CD4-positive, alpha-beta memory T cell (primary cell): ENCODE measurements at regions not wholly inside any gene's neighbourhood (a gene's known extent, or its start where the extent isn't known, plus 50 kb on each side); places are given as distances from the start of the nearest gene placed in this dataset.

Source experiments
- CTCF ChIA-PET: fragments of 350-600 bp; sonication (Branson Sonifier 250); formaldehyde crosslinking; loops from one replicate; lab custom pipeline; 2021; ENCODE audit warnings: inconsistent platforms; ENCODE audit not compliant: partially characterized antibody; lab: Charles Lee
- POLR2A ChIA-PET: fragments of 350-600 bp; sonication (Branson Sonifier 250); formaldehyde crosslinking; loops from one replicate; lab custom pipeline; 2021; ENCODE audit not compliant: partially characterized antibody; lab: Charles Lee
- DNase-seq, 5 donors: peaks; one replicate each; pipeline versions ENCODE4 v3.0.0 to v3.0.0-alpha.2; 2020 to 2022; ENCODE audit warnings: mixed read lengths in 1 of 5
- H3K27ac ChIP-seq: one replicate; pipeline ENCODE4 v1.7.0; 2013; ENCODE audit warnings: low read depth, low read length
- H3K27me3 ChIP-seq: 2 replicates; pipeline ENCODE4 v1.7.0; 2013; ENCODE audit warnings: mild to moderate bottlenecking, low read length, moderate library complexity; ENCODE audit not compliant: insufficient read depth
- H3K36me3 ChIP-seq: 2 replicates; pipeline ENCODE4 v1.7.0; 2013; ENCODE audit warnings: mild to moderate bottlenecking, low read length, moderate library complexity; ENCODE audit not compliant: insufficient read depth
- H3K4me1 ChIP-seq: 2 replicates; pipeline ENCODE4 v1.7.0; 2013; ENCODE audit warnings: mild to moderate bottlenecking, low read length, moderate library complexity; ENCODE audit not compliant: insufficient read depth
- H3K4me3 ChIP-seq, 2 donors: one replicate each; pipeline ENCODE4 v1.7.0; 2013; ENCODE audit warnings: low read length in 2 of 2, mild to moderate bottlenecking in 1 of 2
- H3K9me3 ChIP-seq, 2 donors: one replicate each; pipeline ENCODE4 v1.7.0; 2013; ENCODE audit warnings: low read length in 2 of 2, control low read depth in 1 of 2; ENCODE audit not compliant: control insufficient read depth in 1 of 2
- H3K27ac Mint-ChIP-seq, 7 donors: one replicate each; pipeline ENCODE4 v1.8.0; 2020 to 2021; ENCODE audit warnings: mixed read lengths in 7 of 7, mild to moderate bottlenecking in 6 of 7, inconsistent platforms in 3 of 7, moderate library complexity in 3 of 7
- H3K27me3 Mint-ChIP-seq, 2 donors: one replicate each; pipeline ENCODE4 v1.8.0; 2020 to 2021; ENCODE audit warnings: mixed read lengths in 2 of 2
- H3K36me3 Mint-ChIP-seq, 2 donors: one replicate each; pipeline ENCODE4 v1.8.0; 2020 to 2021; ENCODE audit warnings: mixed read lengths in 2 of 2, inconsistent platforms in 1 of 2, mild to moderate bottlenecking in 1 of 2
- H3K4me1 Mint-ChIP-seq, 4 donors: one replicate each; pipeline ENCODE4 v1.8.0; 2020 to 2021; ENCODE audit warnings: mixed read lengths in 4 of 4, mild to moderate bottlenecking in 1 of 4
- H3K4me3 Mint-ChIP-seq, 8 donors: one replicate each; pipeline ENCODE4 v1.8.0; 2020 to 2021; ENCODE audit warnings: mixed read lengths in 8 of 8, mild to moderate bottlenecking in 7 of 8, moderate library complexity in 6 of 8, inconsistent platforms in 3 of 8
- H3K9me3 Mint-ChIP-seq, 8 donors: one replicate each; pipeline ENCODE4 v1.8.0; 2020 to 2021; ENCODE audit warnings: mixed read lengths in 8 of 8, mild to moderate bottlenecking in 5 of 8, inconsistent platforms in 3 of 8, moderate library complexity in 1 of 8
- intact Hi-C: fragments of 100-400 bp; cut with micrococcal nuclease; formaldehyde crosslinking; loops from one replicate; pipeline ENCODE4 v1.15.1; 2023

GRCh38 chr15:69963385-69963784 is 134.3 kb downstream of the TLE3 start:
- Mint-ChIP-seq H3K27me3 (no peaks in the 10 kb centered on the region), H3K27ac (no peak overlapping the region), H3K4me1 (no peaks in the 10 kb centered on the region), H3K9me3 (no peaks in the 10 kb centered on the region), H3K4me3 (no peak overlapping the region), H3K36me3 (no peaks in the 10 kb centered on the region)
- intact Hi-C loops, result no loop called here
- Histone ChIP-seq H3K27me3 (no peaks in the 10 kb centered on the region), H3K4me3 (no peak overlapping the region), H3K9me3 (no peaks in the 10 kb centered on the region), H3K36me3 (no peaks in the 10 kb centered on the region), H3K27ac (no peak overlapping the region), H3K4me1 (no peaks in the 10 kb centered on the region)
- no peak for DNase-seq
- ChIA-PET POLR2A (no interaction called here), CTCF (no interaction called here)

DNA sequence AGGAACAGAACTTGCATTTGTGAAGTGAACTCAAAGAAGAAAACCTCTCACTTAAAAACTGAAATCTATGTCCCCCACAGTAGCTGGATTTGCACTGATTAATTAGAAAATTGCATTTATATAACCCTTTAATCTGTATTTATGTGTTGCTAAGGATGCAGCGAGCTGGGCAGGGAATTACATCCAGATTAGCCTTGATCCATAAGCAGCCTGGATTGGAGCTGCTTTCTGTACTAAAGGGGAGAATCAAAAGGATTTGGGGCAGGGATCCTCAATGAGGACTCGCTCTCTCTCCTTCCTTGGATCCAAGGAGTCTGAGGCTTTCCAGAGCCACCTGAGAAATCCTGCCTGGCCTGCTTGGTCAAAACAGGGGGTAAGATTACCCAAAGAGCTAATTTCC is 125.9 kb downstream of the TLE3 start:
- ChIA-PET POLR2A (no interaction called here), CTCF (no interaction called here)
- no peak overlapping the region for H3K27ac Mint-ChIP-seq
- Histone ChIP-seq H3K9me3 (no peaks in the 10 kb centered on the region), H3K36me3 (no peaks in the 10 kb centered on the region), H3K4me1 (no peaks in the 10 kb centered on the region), H3K4me3 (no peak overlapping the region), H3K27ac (no peak overlapping the region), H3K27me3 (no peaks in the 10 kb centered on the region)
- H3K27me3 Mint-ChIP-seq, result peaks cover 2 to 11% of the 10 kb centered on the region in 2 donors
- H3K9me3 Mint-ChIP-seq, result peaks cover 0 to 5% (median 2%) of the 10 kb centered on the region in 8 donors
- H3K4me1 Mint-ChIP-seq, result no peaks in the 10 kb centered on the region
- no peak for DNase-seq
- intact Hi-C loops, result no loop called here
- no peaks in the 10 kb centered on the region for H3K36me3 Mint-ChIP-seq
- no peak overlapping the region for H3K4me3 Mint-ChIP-seq

- intact Hi-C loops, result no loop called here
- ChIA-PET CTCF (no interaction called here), POLR2A (no interaction called here)
- no peak for DNase-seq
- no peaks in the 10 kb centered on the region for H3K4me1 ChIP-seq
- no peaks in the 10 kb centered on the region for H3K27me3 ChIP-seq
- no peaks in the 10 kb centered on the region for H3K9me3 ChIP-seq
- peaks cover 0 to 5% (median 2%) of the 10 kb centered on the region in 8 donors for H3K9me3 Mint-ChIP-seq
- H3K4me3 Mint-ChIP-seq, result no peak overlapping the region
- no peaks in the 10 kb centered on the region for H3K36me3 ChIP-seq
- H3K4me1 Mint-ChIP-seq, result no peaks in the 10 kb centered on the region
- H3K27me3 Mint-ChIP-seq, result peaks cover 2 to 12% of the 10 kb centered on the region in 2 donors
- H3K36me3 Mint-ChIP-seq, result no peaks in the 10 kb centered on the region
- H3K27ac ChIP-seq, result no peak overlapping the region
- no peak overlapping the region for H3K27ac Mint-ChIP-seq
- H3K4me3 ChIP-seq, result no peak overlapping the region
Observed at GRCh38 chr15:69972436-69972835, 125.3 kb downstream of the TLE3 start.

DNA sequence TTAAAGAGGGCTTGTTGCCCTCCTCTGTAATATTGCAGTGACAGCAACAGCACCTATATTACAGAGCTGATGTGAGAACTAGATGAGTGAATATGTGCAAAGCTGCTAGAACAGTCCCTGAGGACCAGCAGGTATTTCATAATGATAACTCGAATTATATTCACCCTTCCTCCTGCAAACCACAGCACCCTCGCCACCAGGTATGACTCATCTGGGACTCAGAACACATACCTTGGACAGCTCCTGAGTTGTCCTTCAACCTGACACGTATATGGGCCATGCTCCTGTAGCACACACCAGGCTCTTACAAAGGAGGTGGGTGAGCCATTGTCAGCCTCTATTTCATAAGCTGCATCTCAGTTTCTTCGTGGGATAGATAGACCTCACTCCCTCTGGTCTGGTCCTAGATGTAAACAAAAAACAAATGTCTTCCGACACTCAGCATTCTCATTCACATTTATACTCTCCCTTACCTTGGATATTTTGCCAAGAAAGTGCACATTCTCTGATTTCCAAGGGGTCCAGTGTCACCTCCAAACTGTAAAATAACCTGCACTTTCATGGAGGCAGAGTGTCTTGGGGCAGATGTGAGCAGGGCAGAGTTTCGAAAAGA is 124.5 kb downstream of the TLE3 start:
- H3K27me3 ChIP-seq, result no peaks in the 10 kb centered on the region
- Mint-ChIP-seq H3K9me3 (peaks cover 0 to 5% (median 3%) of the 10 kb centered on the region in 8 donors), H3K27ac (no peak overlapping the region), H3K4me1 (no peaks in the 10 kb centered on the region), H3K4me3 (no peak overlapping the region), H3K27me3 (peaks cover 2 to 16% of the 10 kb centered on the region in 2 donors), H3K36me3 (no peaks in the 10 kb centered on the region)
- ChIA-PET CTCF (no interaction called here), POLR2A (no interaction called here)
- no peaks in the 10 kb centered on the region for H3K36me3 ChIP-seq
- H3K27ac ChIP-seq, result no peak overlapping the region
- no peak overlapping the region for H3K4me3 ChIP-seq
- intact Hi-C loops, result no loop called here
- H3K9me3 ChIP-seq, result no peaks in the 10 kb centered on the region
- DNase-seq, result peak in 2 of 5 donors; percentile 5 to 44
- no peaks in the 10 kb centered on the region for H3K4me1 ChIP-seq

DNA sequence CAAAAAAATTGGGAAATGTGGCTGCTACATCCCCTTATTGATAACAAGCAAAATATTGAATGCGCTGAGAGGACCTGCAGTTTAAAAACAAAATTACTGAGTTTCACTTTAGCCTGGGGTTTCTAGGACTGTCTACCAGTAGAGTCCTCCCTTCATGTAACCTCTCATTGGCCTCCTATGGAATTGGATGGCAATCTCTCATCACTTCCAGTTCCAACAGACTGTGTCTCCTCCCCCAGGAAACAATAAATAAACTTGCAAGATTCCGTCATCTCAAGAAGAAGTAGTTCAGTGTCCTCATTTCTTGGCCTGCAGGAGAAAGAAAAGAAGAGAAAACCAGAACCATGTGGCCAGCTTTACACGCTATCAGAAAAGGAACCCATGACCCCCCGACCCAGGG is 123.8 kb downstream of the TLE3 start:
- Histone ChIP-seq H3K4me1 (no peaks in the 10 kb centered on the region), H3K9me3 (no peaks in the 10 kb centered on the region), H3K27me3 (no peaks in the 10 kb centered on the region), H3K36me3 (no peaks in the 10 kb centered on the region), H3K4me3 (no peak overlapping the region), H3K27ac (no peak overlapping the region)
- ChIA-PET POLR2A (no interaction called here), CTCF (no interaction called here)
- Mint-ChIP-seq H3K36me3 (no peaks in the 10 kb centered on the region), H3K27me3 (peaks cover 2 to 19% of the 10 kb centered on the region in 2 donors), H3K4me3 (no peak overlapping the region), H3K27ac (no peak overlapping the region), H3K9me3 (peaks cover 0 to 5% (median 3%) of the 10 kb centered on the region in 8 donors), H3K4me1 (no peaks in the 10 kb centered on the region)
- intact Hi-C loops, result no loop called here
- no peak for DNase-seq

- H3K4me3 ChIP-seq, result no peak overlapping the region
- H3K4me1 ChIP-seq, result no peaks in the 10 kb centered on the region
- H3K27me3 Mint-ChIP-seq, result peaks cover 2 to 19% of the 10 kb centered on the region in 2 donors
- no peak overlapping the region for H3K4me3 Mint-ChIP-seq
- no peak for DNase-seq
- intact Hi-C loops, result no loop called here
- no peaks in the 10 kb centered on the region for H3K36me3 ChIP-seq
- H3K27ac ChIP-seq, result no peak overlapping the region
- ChIA-PET POLR2A (no interaction called here), CTCF (interaction anchor here (1.3 kb wide), 1 partner anchor 493 kb away, joined by 3 read pairs; no protein-coding TSS in a partner anchor)
- no peaks in the 10 kb centered on the region for H3K4me1 Mint-ChIP-seq
- H3K27me3 ChIP-seq, result no peaks in the 10 kb centered on the region
- no peaks in the 10 kb centered on the region for H3K36me3 Mint-ChIP-seq
- H3K9me3 Mint-ChIP-seq, result peaks cover 0 to 5% (median 3%) of the 10 kb centered on the region in 8 donors
- H3K9me3 ChIP-seq, result no peaks in the 10 kb centered on the region
- no peak overlapping the region for H3K27ac Mint-ChIP-seq
Observed at GRCh38 chr15:69974321-69974720, 123.4 kb downstream of the TLE3 start.

GRCh38 chr15:69976366-69976994 is 121.2 kb downstream of the TLE3 start:
- intact Hi-C loops, result no loop called here
- no peaks in the 10 kb centered on the region for H3K4me1 Mint-ChIP-seq
- H3K9me3 Mint-ChIP-seq, result peaks cover 0 to 5% (median 3%) of the 10 kb centered on the region in 8 donors
- peaks cover 4 to 19% of the 10 kb centered on the region in 2 donors for H3K27me3 Mint-ChIP-seq
- H3K9me3 ChIP-seq, result no peaks in the 10 kb centered on the region
- no peak overlapping the region for H3K27ac Mint-ChIP-seq
- ChIA-PET POLR2A (no interaction called here), CTCF (interaction anchor here (1.1 to 1.8 kb wide), 3 partner anchors 12 to 311 kb away, joined by 3 read pairs; no protein-coding TSS in a partner anchor)
- no peak overlapping the region for H3K27ac ChIP-seq
- no peaks in the 10 kb centered on the region for H3K4me1 ChIP-seq
- no peak overlapping the region for H3K4me3 Mint-ChIP-seq
- peak; percentile 34 to 47 (median 39) for DNase-seq
- no peaks in the 10 kb centered on the region for H3K27me3 ChIP-seq
- no peaks in the 10 kb centered on the region for H3K36me3 ChIP-seq
- H3K36me3 Mint-ChIP-seq, result no peaks in the 10 kb centered on the region
- H3K4me3 ChIP-seq, result no peak overlapping the region
